IMR-90 (cell line): ENCODE measurements at regions not wholly inside any gene's neighbourhood (a gene's known extent, or its start where the extent isn't known, plus 50 kb on each side); places are given as distances from the start of the nearest gene placed in this dataset.

Source experiments
- ATAC-seq: fragments of 200-7000 bp; cut with Tn5 transposase; 2 replicates; pipeline ENCODE4 v1.9.1; 2020; ENCODE audit warnings: low read depth, mild to moderate bottlenecking, moderate library complexity
- BruUV-seq: library from RNA; stranded (reverse); fragments of 400-500 nt; replicated peaks from 2 replicates; lab custom pipeline; 2021; lab: Mats Ljungman, UMichigan
- CTCF ChIA-PET: fragments of 300-600 bp; formaldehyde crosslinking; extraction: SDS; loops from one replicate; lab custom pipeline; 2021; ENCODE audit warnings: antibody characterized with exemption; lab: Yijun Ruan, JAX
- POLR2A ChIA-PET: fragments of 300-600 bp; sonication (Branson Sonifier 250); formaldehyde crosslinking; loops from one replicate; lab custom pipeline; 2022; ENCODE audit warnings: antibody characterized with exemption; ENCODE audit not compliant: unreplicated experiment; lab: Charles Lee
- DNase-seq: peaks from one replicate; pipeline ENCODE4 v3.0.0; 2013
- H2AFZ ChIP-seq: replicated peaks from 2 replicates; pipeline ENCODE3; 2013; ENCODE audit warnings: low read length, mild to moderate bottlenecking; ENCODE audit not compliant: poor library complexity
- H2AK5ac ChIP-seq: 2 replicates; pipeline ENCODE4 v1.6.1; 2013; ENCODE audit warnings: low read depth, low read length, inconsistent platforms
- H2AK9ac ChIP-seq: replicated peaks from 2 replicates; pipeline ENCODE3; 2013; ENCODE audit warnings: mild to moderate bottlenecking, low read depth, low read length, moderate library complexity; ENCODE audit not compliant: poor library complexity
- H2BK120ac ChIP-seq: 2 replicates; pipeline ENCODE4 v1.6.1; 2013; ENCODE audit warnings: low read depth, low read length, inconsistent platforms
- H2BK15ac ChIP-seq: 3 replicates; pipeline ENCODE4 v1.6.1; 2013; ENCODE audit warnings: low read depth, low read length, inconsistent platforms
- H2BK20ac ChIP-seq: 2 replicates; pipeline ENCODE4 v1.6.1; 2013; ENCODE audit warnings: low read depth, mild to moderate bottlenecking, inconsistent platforms, low read length, moderate library complexity
- H2BK5ac ChIP-seq: 2 replicates; pipeline ENCODE4 v1.6.1; 2013; ENCODE audit warnings: mild to moderate bottlenecking, low read depth, low read length, inconsistent platforms; ENCODE audit not compliant: poor library complexity, severe bottlenecking
- H3K14ac ChIP-seq: replicated peaks from 2 replicates; pipeline ENCODE4 v1.6.1; 2013; ENCODE audit warnings: low read depth, low read length, inconsistent platforms
- H3K18ac ChIP-seq: 2 replicates; pipeline ENCODE4 v1.6.1; 2013; ENCODE audit warnings: low read depth, low read length, control low read depth
- H3K23ac ChIP-seq: 2 replicates; pipeline ENCODE4 v1.6.1; 2013; ENCODE audit warnings: low read depth, low read length, inconsistent platforms
- H3K27ac ChIP-seq: 2 replicates; pipeline ENCODE4 v1.5.1; 2013; ENCODE audit warnings: mild to moderate bottlenecking, control low read depth, low read length; ENCODE audit not compliant: insufficient read depth
- H3K27me3 ChIP-seq: 2 replicates; pipeline ENCODE4 v1.6.1; 2013; ENCODE audit warnings: low read length; ENCODE audit not compliant: control insufficient read depth, insufficient read depth
- H3K36me3 ChIP-seq: 2 replicates; pipeline ENCODE4 v1.6.1; 2013; ENCODE audit warnings: low read length, mixed read lengths; ENCODE audit not compliant: control insufficient read depth, insufficient read depth
- H3K4ac ChIP-seq: 2 replicates; pipeline ENCODE4 v1.6.1; 2013; ENCODE audit warnings: low read depth, low read length, inconsistent platforms
- H3K4me1 ChIP-seq: 2 replicates; pipeline ENCODE4 v1.6.1; 2013; ENCODE audit warnings: low read length, mixed read lengths; ENCODE audit not compliant: control insufficient read depth, insufficient read depth
- H3K4me2 ChIP-seq: 2 replicates; pipeline ENCODE4 v1.6.1; 2013; ENCODE audit warnings: low read depth, mild to moderate bottlenecking, control low read depth, low read length, moderate library complexity
- H3K4me3 ChIP-seq: 2 replicates; pipeline ENCODE4 v1.5.1; 2013; ENCODE audit warnings: low read depth, mild to moderate bottlenecking, control low read depth, low read length, moderate library complexity; ENCODE audit not compliant: insufficient read depth
- H3K56ac ChIP-seq: 2 replicates; pipeline ENCODE4 v1.6.1; 2013; ENCODE audit warnings: low read length, inconsistent platforms; ENCODE audit not compliant: insufficient read depth; ENCODE audit errors: extremely low read depth
- H3K79me1 ChIP-seq, 2 experiments: 2 replicates each; pipeline ENCODE4 v1.6.1; 2013; ENCODE audit warnings: low read length in 2 of 2, inconsistent platforms in 1 of 2, low read depth in 1 of 2
- H3K9ac ChIP-seq: 2 replicates; pipeline ENCODE4 v1.6.1; 2013; ENCODE audit warnings: low read depth, low read length, control low read depth
- H3K9me1 ChIP-seq: 2 replicates; pipeline ENCODE4 v1.6.1; 2013; ENCODE audit warnings: low read length, inconsistent platforms; ENCODE audit not compliant: insufficient read depth
- H3K9me3 ChIP-seq: 2 replicates; pipeline ENCODE4 v1.6.1; 2013; ENCODE audit warnings: low read length; ENCODE audit not compliant: control insufficient read depth, insufficient read depth
- H4K20me1 ChIP-seq: 2 replicates; pipeline ENCODE4 v1.6.1; 2013; ENCODE audit warnings: low read length, inconsistent platforms; ENCODE audit not compliant: insufficient read depth
- H4K5ac ChIP-seq: 2 replicates; pipeline ENCODE4 v1.6.1; 2013; ENCODE audit warnings: mild to moderate bottlenecking, low read depth, low read length, control low read depth
- H4K8ac ChIP-seq, 2 experiments: 2 replicates each; pipeline ENCODE4 v1.6.1; 2013; ENCODE audit warnings: low read depth in 2 of 2, low read length in 2 of 2, control low read depth in 1 of 2, inconsistent platforms in 1 of 2
- H4K91ac ChIP-seq: 2 replicates; pipeline ENCODE4 v1.6.1; 2013; ENCODE audit warnings: low read depth, low read length, inconsistent platforms; ENCODE audit not compliant: insufficient read depth
- RCOR1 ChIP-seq: IDR thresholded peaks from 2 replicates; pipeline ENCODE4 v1.6.1; 2012; ENCODE audit warnings: mild to moderate bottlenecking, low read length, improper control_type of control experiment; ENCODE audit not compliant: insufficient replicate concordance
- dilution Hi-C: fragments of 300-500 bp; cut with HindIII; formaldehyde crosslinking; loops from one replicate; pipeline ENCODE4 v1.14.3; 2018; ENCODE audit warnings: low sequenced_read_pairs; ENCODE audit not compliant: unreplicated experiment
- in situ Hi-C: fragments of 300-500 bp; cut with MboI; formaldehyde crosslinking; loops from 3 replicates; pipeline ENCODE4 v1.14.3; 2019; ENCODE audit warnings: low sequenced_read_pairs, inconsistent platforms, mixed read lengths
- intact Hi-C: fragments of 100-400 bp; cut with micrococcal nuclease; formaldehyde crosslinking; loops from 2 replicates; pipeline ENCODE4 v1.10.0; 2022

GRCh38 chr5:91938441-91938840, 555.3 kb upstream of the ARRDC3 start:
- no peak overlapping the region for H4K91ac ChIP-seq
- H3K79me1 ChIP-seq: no peaks in the 10 kb centered on the region
- H2AK5ac ChIP-seq: no peak overlapping the region
- no peak overlapping the region for H2BK120ac ChIP-seq
- H3K23ac ChIP-seq: no peak overlapping the region
- ATAC-seq (no peak), DNase-seq (no peak)
- no TSS peak for BruUV-seq
- H3K4me1 ChIP-seq: peaks cover 2% of the 10 kb centered on the region; the same call in 1 of the 2 replicates
- H3K14ac ChIP-seq: no peak overlapping the region
- H3K4ac ChIP-seq: no peak overlapping the region
- no peaks in the 10 kb centered on the region for H4K20me1 ChIP-seq
- intact Hi-C loops (no loop called here), in situ Hi-C loops (no loop called here), dilution Hi-C loops (no loop called here)
- no peak overlapping the region for H3K56ac ChIP-seq
- no peak overlapping the region for H3K4me2 ChIP-seq
- no peak overlapping the region for H2AK9ac ChIP-seq
- no peak overlapping the region for H2BK20ac ChIP-seq
- H3K9ac ChIP-seq: no peak overlapping the region
- H4K8ac ChIP-seq: no peak overlapping the region
- no peak overlapping the region for H4K5ac ChIP-seq
- H3K9me3 ChIP-seq: no peaks in the 10 kb centered on the region
- H3K36me3 ChIP-seq: no peaks in the 10 kb centered on the region
- no peak for TF ChIP-seq RCOR1
- no peak overlapping the region for H3K4me3 ChIP-seq
- H3K9me1 ChIP-seq: 0 out of 2 replicates have a peak, but pooled peaks cover 3% of the 10 kb centered on the region
- no peaks in the 10 kb centered on the region for H3K27me3 ChIP-seq
- POLR2A ChIA-PET: no interaction called here
- CTCF ChIA-PET: no interaction called here
- H2BK5ac ChIP-seq: no peak overlapping the region
- no peak overlapping the region for H2AFZ ChIP-seq
- no peak overlapping the region for H2BK15ac ChIP-seq
- no peak overlapping the region for H3K18ac ChIP-seq
- no peak overlapping the region for H3K27ac ChIP-seq
